Omental fat pad (tissue), 3 donors: ENCODE measurements at regions not wholly inside any gene's neighbourhood (a gene's known extent, or its start where the extent isn't known, plus 50 kb on each side); places are given as distances from the start of the nearest gene placed in this dataset.

ENCODE experiments used
- ATAC-seq: fragments of 150-250 bp; one replicate; pipeline ENCODE4 v1.9.1; 2016; ENCODE audit warnings: mild to moderate bottlenecking, moderate library complexity; ENCODE audit not compliant: low FRiP score
- DNase-seq: peaks from one replicate; pipeline ENCODE4 v3.0.0-alpha.2; 2019; ENCODE audit warnings: low spot score
- TF ChIP-seq, protein P1 (sequence below), 3 donors: fragments of 450-650 bp; IDR thresholded peaks; one replicate each; pipeline ENCODE4 v1.5.1; 2016 to 2017; ENCODE audit warnings: antibody characterized with exemption in 3 of 3, mild to moderate bottlenecking in 3 of 3, moderate library complexity in 2 of 3

DNA sequence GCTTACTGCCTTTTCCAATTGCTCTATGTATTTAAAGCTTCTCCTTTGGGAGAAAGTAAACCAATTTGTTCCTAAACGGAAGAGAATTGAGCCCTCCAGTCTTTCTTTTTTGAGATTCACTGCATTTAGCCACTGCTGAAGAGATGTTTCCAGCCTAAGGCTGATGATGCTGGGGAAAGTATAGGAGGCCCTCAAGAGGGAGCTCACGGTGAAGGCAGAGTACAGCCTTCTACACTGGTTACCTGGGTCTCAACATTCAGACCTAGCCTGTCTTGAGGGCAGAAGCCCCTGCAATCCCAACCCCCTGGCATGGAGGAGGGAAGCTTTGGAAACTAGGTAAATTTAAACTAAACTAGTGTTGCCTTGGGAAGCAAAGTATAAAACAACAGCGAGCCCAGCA is 316.7 kb upstream of the TPK1 start:
- no peak for DNase-seq
- TF ChIP-seq, protein P1, sequence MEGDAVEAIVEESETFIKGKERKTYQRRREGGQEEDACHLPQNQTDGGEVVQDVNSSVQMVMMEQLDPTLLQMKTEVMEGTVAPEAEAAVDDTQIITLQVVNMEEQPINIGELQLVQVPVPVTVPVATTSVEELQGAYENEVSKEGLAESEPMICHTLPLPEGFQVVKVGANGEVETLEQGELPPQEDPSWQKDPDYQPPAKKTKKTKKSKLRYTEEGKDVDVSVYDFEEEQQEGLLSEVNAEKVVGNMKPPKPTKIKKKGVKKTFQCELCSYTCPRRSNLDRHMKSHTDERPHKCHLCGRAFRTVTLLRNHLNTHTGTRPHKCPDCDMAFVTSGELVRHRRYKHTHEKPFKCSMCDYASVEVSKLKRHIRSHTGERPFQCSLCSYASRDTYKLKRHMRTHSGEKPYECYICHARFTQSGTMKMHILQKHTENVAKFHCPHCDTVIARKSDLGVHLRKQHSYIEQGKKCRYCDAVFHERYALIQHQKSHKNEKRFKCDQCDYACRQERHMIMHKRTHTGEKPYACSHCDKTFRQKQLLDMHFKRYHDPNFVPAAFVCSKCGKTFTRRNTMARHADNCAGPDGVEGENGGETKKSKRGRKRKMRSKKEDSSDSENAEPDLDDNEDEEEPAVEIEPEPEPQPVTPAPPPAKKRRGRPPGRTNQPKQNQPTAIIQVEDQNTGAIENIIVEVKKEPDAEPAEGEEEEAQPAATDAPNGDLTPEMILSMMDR (IDR thresholded peaks at IDR 0.05) = no peak
- no peak for ATAC-seq

DNA sequence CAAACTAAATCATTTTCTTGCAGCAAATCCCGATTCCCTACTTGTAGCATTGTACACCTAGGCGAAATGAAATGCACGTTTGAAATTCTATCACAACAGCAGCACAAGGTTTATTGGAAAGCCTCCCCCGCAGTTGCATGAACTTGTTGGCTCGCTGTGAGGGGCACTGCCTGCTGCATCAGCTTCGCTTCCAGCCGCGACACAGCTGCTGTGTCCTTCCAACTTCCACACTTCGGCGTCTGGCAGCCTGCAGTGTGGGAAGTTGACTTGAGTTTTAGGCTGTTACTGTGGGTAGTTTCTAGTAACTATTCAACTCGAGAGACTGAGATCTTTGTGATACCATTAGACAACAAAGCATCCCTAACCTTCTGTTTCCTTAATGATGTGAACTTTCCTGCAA is 315.8 kb upstream of the TPK1 start:
- no peak for ATAC-seq
- TF ChIP-seq, protein P1 (IDR thresholded peaks at IDR 0.05) = no peak
- no peak for DNase-seq

DNA sequence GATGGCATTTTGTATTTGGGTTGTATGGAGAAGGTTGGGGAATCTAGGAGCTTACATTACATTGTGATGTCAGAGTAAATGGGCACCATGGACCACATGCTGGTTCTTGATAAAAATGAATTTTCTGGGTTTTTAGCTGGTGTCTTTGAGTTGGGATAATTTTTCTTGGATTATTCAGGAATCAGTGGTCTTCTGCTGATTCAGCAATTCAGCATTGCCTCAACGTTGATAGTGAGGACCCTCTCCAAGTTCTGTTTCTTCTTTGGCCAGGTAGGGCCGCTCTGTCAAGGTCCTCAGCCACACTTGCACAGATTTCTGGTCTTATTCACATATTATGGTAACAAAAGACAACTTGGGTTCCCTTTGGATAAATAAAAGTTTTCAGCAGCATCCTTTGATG is 312.0 kb upstream of the TPK1 start:
- no peak for ATAC-seq
- TF ChIP-seq, protein P1 (IDR thresholded peaks at IDR 0.05) = no peak
- no peak for DNase-seq

DNA sequence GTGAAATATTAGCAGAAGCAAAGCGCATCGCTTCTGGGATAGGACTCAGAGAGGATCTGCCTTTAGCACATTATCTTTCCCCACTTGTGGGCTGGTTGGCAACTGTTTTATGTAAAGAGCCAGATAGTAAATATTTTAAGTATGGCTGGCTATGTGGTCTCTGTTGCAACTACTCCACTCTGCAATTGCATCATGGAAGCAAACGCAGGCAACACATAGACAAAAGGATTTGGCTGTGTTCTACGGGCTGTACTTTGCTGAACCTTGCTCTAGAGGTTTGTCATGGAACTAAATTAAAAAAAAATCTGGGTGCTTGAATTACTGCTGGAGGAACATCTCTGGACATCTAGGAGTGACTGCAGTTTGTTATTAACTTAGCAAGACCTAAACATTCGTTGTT is 307.8 kb upstream of the TPK1 start:
- TF ChIP-seq, protein P1 (IDR thresholded peaks at IDR 0.05) = no peak
- ATAC-seq (no peak), DNase-seq (no peak)

DNA sequence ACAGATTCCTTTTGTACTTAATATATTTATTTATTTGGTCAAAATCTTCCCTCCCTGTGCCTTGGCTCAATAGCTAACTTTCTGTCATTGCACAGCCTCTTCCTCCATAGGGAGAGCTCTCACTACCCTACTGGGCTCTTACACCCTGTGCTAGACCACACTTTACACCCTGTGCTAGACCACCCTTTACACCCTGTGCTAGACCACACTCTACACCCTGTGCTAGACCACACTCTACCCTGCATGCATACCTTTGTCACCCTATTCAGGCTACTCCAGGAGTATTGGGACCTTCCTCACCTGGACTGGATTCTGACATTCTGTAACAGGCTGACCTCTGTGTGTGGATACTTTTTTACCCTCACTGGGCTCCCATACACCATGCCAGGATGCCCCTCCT is 298.5 kb upstream of the TPK1 start:
- no peak for DNase-seq
- TF ChIP-seq, protein P1 (IDR thresholded peaks at IDR 0.05) = no peak
- no peak for ATAC-seq

DNA sequence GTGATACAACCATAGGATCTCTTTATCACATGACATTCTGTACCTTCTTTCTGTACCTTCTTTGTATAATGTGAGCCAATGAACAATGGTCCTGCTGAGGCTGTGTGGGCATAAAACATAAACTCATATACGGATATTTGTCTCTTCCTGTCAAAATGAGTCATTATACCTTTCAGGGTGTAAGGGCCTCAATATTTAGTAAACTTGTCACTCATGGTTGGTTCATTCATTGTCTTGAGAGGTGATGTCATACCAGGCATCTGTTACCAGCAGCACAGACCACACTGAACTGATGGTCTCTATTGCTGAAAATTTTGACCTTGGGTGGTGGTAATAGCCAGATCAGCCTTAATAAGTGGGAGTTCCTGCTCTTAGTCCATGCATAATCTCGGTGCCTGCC is 287.6 kb upstream of the TPK1 start:
- ATAC-seq = no peak
- DNase-seq = no peak
- TF ChIP-seq, protein P1 (IDR thresholded peaks at IDR 0.05) = no peak

DNA sequence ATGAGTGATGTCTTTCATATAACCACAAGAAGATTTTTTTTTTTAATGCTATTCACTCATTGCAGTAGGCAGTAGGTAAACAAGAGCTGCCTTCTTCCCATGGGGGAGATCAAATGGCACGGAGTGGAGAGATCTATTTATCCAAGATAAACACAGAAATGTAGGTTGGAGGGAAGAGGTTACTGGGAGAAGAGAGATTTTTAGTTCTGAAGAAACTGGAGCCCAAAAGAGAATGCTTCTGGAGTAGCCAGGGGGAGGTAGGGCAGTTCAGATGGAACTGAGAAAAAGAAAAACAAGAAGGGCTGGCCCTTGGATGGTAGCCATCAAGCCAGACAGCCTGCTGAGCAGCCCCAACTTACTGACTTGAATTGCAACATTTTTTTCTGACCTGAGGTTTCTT is 270.1 kb upstream of the TPK1 start:
- ATAC-seq (no peak), DNase-seq (no peak)
- TF ChIP-seq, protein P1 (IDR thresholded peaks at IDR 0.05) = no peak
